HG02763 (cell line): ENCODE measurements at regions not wholly inside any gene's neighbourhood (a gene's known extent, or its start where the extent isn't known, plus 50 kb on each side); places are given as distances from the start of the nearest gene placed in this dataset.
"Not testable (repeated sequence)": the region's sequence is repeated elsewhere in the genome, so short reads cannot be mapped to it uniquely, and the experiment has no call there.

ENCODE experiments used
- ATAC-seq: cut with Tn5 transposase; IDR thresholded peaks from one replicate; pipeline ENCODE4 v1.9.1; 2021; ENCODE audit warnings: mild to moderate bottlenecking, moderate library complexity; ENCODE audit not compliant: unreplicated experiment

- ATAC-seq: no peak
These were observed 90.3 kb upstream of the FBXL17 start for GRCh38 chr5:108472237-108472636.

GRCh38 chr5:108467563-108467962 lies 85.7 kb upstream of the FBXL17 start:
- ATAC-seq: no peak

- no peak for ATAC-seq
These were observed 79.9 kb upstream of the FBXL17 start for GRCh38 chr5:108461628-108462367.

GRCh38 chr5:108459769-108460168 lies 77.9 kb upstream of the FBXL17 start:
- ATAC-seq: no peak

GRCh38 chr5:108451269-108451668 lies 69.4 kb upstream of the FBXL17 start:
- ATAC-seq: no peak

- not testable (repeated sequence) for ATAC-seq
These were observed 62.2 kb upstream of the FBXL17 start for GRCh38 chr5:108444130-108444529.

- ATAC-seq: not testable (repeated sequence)
These were observed 60.3 kb upstream of the FBXL17 start for GRCh38 chr5:108442063-108442651.

GRCh38 chr5:108437425-108437824 lies 55.5 kb upstream of the FBXL17 start:
- no peak for ATAC-seq

GRCh38 chr5:108436696-108437095 lies 54.8 kb upstream of the FBXL17 start:
- no peak for ATAC-seq

- ATAC-seq: no peak
These were observed 51.7 kb upstream of the FBXL17 start for GRCh38 chr5:108433600-108433999.

- no peak for ATAC-seq
These were observed 50.1 kb upstream of the FBXL17 start for GRCh38 chr5:108432024-108432423.
